Neural cell (in vitro differentiated cells): ENCODE measurements at regions not wholly inside any gene's neighbourhood (a gene's known extent, or its start where the extent isn't known, plus 50 kb on each side); places are given as distances from the start of the nearest gene placed in this dataset.

Source experiments
- EP300 ChIP-seq: fragments of 450-650 bp; conservative IDR thresholded peaks from 2 replicates; pipeline ENCODE4 v1.6.1; 2014; ENCODE audit warnings: antibody characterized with exemption, mild to moderate bottlenecking, moderate library complexity; ENCODE audit not compliant: poor library complexity, severe bottlenecking
- MXI1 ChIP-seq: fragments of 450-650 bp; conservative IDR thresholded peaks from 2 replicates; pipeline ENCODE4 v1.6.1; 2014; ENCODE audit warnings: antibody characterized with exemption, mild to moderate bottlenecking; ENCODE audit not compliant: poor library complexity, severe bottlenecking
- POLR2AphosphoS5 ChIP-seq: IDR thresholded peaks from 2 replicates; pipeline ENCODE4 v1.6.1; 2012
- RAD21 ChIP-seq: fragments of 450-650 bp; conservative IDR thresholded peaks from 2 replicates; pipeline ENCODE4 v1.6.1; 2014; ENCODE audit warnings: antibody characterized with exemption, mild to moderate bottlenecking, moderate library complexity
- REST ChIP-seq: IDR thresholded peaks from 2 replicates; pipeline ENCODE4 v1.6.1; 2012; ENCODE audit warnings: borderline replicate concordance
- SMC3 ChIP-seq: fragments of 450-650 bp; conservative IDR thresholded peaks from 2 replicates; pipeline ENCODE4 v1.6.1; 2014; ENCODE audit warnings: antibody characterized with exemption, mild to moderate bottlenecking, moderate library complexity; ENCODE audit not compliant: poor library complexity
- TF ChIP-seq, protein P1 (sequence below): fragments of 450-650 bp; IDR thresholded peaks from 2 replicates; pipeline ENCODE4 v1.5.1; 2014; ENCODE audit warnings: antibody characterized with exemption, mild to moderate bottlenecking, moderate library complexity; ENCODE audit not compliant: poor library complexity, severe bottlenecking

GRCh38 chr4:184934184-184934583, 84.1 kb upstream of the HELT start:
- TF ChIP-seq REST (no peak), MXI1 (no peak), EP300 (no peak), POLR2AphosphoS5 (no peak), SMC3 (no peak), RAD21 (no peak)
- TF ChIP-seq, protein P1, sequence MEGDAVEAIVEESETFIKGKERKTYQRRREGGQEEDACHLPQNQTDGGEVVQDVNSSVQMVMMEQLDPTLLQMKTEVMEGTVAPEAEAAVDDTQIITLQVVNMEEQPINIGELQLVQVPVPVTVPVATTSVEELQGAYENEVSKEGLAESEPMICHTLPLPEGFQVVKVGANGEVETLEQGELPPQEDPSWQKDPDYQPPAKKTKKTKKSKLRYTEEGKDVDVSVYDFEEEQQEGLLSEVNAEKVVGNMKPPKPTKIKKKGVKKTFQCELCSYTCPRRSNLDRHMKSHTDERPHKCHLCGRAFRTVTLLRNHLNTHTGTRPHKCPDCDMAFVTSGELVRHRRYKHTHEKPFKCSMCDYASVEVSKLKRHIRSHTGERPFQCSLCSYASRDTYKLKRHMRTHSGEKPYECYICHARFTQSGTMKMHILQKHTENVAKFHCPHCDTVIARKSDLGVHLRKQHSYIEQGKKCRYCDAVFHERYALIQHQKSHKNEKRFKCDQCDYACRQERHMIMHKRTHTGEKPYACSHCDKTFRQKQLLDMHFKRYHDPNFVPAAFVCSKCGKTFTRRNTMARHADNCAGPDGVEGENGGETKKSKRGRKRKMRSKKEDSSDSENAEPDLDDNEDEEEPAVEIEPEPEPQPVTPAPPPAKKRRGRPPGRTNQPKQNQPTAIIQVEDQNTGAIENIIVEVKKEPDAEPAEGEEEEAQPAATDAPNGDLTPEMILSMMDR: no peak
